SW480 (cell line): ENCODE measurements at regions not wholly inside any gene's neighbourhood (a gene's known extent, or its start where the extent isn't known, plus 50 kb on each side); places are given as distances from the start of the nearest gene placed in this dataset.

ENCODE experiments used
- DNase-seq: peaks from one replicate; pipeline ENCODE4 v3.0.0-alpha.2; 2016; ENCODE audit warnings: low spot score

DNA sequence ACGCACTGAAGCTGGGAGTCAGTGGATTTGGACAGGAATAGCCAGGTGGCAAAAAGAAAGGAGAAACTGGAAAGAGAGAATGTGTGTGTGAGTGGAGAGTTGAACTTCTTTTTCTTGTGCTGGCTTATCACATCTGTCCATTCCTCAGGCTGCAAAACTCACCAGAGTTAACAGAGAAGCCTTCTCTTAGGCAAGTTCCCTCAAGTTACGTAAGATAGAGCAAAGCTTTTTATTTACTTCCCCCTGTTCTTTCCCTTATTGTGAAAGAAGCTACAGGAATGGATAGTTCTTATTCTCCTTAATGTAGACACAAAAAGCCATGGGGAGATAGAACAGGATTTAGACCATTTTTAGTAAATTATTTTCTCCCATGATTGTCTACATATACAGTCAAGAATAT is 188.6 kb downstream of the BMP2 start:
- DNase-seq, result no peak

DNA sequence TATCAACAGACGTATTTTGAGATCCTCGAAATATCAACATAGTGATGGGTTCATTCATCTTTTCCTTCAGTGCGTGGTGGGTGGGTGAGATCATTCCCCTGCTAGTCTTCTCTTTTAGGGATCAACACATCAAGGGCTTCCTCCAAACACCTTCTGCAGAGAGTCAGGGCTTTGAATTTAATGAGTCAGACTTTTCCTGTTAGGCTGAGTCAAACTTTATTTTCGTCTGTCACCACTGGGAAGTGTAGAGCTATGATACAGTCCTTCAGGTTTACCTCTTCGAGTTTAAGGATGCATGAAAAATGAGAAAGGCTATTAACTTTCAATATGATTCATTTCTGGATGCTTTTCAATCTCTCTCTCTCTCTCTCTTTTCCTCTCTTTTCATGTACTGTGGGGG is 189.1 kb downstream of the BMP2 start:
- DNase-seq, result no peak

DNA sequence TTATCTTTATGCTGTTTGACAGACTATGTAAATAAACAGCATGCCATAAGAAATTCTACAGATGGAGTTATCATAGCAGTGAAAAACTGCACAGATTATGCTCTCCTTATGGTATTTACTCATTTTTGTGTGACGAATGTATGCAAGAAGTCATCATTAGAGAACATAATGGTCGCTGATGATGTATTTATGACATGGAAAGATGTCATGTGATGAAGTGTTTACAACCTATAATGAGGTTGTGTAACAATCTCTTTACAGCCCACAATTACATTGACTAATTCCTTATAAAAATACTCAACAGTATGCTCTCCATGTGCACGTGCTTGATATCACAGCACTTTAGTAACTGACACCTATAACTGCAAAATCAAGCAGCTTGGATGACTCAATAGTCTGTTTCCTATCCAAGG is 192.4 kb downstream of the BMP2 start:
- DNase-seq, result no peak

DNA sequence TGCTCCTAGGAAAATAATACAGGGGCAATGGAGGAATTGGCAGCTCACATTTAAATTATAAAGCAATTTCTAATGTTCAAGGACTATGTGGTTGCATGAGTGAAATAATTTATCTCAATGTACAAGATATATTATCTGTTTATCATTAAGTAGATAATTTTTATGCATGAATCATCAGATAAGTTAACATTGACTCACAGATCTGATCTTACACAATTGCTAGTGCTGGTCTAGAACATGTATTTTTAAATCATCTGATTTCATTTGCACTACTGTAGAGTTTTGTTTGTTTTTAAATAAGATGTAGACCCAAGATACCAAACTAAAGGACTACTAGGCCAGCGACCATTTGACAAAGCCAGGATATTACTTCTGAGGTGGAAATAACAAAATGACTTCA is 199.2 kb downstream of the BMP2 start:
- DNase-seq, result no peak

DNA sequence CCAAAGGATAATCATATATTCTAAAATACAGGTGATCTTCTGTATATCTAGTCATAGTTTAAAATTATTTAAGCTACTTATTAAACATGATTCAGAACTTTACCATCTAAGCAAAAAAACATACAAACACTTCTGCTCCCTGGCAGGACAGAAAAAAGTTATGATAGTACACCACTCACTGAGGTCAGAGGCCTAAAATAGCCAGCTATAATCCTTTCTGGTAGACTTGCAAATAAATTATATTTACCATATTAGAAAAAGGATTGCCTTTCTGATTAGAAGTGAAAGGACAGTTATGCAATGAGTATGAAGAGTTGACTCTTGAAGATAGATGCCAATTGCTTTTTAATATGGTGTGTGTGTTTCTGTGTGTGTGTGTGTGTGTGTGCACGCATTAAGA is 207.4 kb downstream of the BMP2 start:
- DNase-seq, result no peak

DNA sequence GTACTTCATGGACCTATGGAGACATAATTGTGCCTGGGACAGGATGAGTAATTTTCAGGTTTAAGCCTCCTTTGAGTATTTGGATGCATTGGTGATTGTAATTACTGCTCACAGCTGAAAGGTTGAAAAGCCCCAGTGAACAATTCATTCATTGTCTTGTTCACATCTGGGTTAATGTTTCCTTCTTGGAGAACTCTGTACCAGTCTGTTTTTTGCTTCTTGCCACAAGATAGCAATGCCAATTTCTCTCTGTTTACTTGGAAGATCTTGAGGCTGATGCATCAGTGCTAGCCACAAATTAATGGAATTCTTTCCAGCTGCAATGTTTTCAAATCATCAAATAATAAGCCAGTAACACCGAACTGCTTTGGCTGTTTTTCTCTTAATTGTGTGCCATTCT is 207.8 kb downstream of the BMP2 start:
- no peak for DNase-seq

DNA sequence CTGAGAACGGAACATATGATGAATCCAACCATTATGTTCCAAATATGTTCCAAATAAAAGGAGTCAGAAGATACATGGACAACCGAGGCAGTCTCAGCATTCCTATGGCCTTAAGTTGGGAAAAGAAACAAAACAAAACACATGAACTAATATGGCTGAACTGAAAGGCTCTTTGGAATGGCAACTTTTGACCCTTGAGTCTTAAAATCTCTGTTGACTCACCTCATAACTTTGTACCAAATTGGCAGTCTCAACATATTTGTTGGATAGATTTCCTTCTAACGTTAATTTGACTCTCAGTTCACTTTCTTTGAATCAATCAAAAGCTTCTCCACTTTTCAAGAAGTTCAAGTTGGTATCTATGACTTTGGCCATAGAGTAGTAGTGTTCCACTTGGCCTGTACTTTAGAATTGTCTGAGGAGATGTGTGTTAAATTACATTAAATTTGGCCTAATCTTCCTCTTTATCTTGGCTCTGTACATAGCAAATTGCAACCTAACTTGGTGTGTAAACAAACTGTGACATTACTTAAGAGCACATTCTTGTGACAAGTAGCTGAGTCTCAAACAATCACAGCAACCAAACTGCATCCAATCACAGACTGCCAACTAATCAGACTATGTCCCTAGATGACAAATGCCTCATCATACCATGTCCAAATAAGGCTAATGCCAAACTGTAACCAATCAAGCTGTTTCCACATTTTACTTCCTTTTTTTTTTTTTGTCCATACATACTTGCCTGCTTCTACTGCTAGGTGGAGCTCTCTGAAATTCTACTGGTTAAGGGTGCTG is 208.8 kb downstream of the BMP2 start:
- DNase-seq, result peak; percentile 4

DNA sequence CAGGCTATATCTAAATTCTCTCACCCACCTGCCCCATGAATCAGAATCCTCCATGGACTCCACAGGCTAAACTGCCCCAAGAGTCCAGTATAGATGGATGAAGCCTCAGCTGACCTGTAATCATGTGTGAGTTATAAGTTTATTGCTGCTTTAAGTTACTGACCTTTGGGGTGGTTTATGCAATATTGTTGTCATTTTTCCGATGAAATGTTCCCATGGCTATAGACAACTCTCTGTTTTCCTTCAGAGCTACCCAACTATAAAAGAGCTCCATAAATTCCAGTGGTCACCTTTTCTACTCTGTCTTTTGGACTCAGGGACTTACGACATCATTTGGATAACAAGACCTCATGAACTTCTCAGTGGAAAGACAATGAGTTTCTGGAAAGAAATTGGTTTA is 212.1 kb downstream of the BMP2 start:
- DNase-seq, result no peak

DNA sequence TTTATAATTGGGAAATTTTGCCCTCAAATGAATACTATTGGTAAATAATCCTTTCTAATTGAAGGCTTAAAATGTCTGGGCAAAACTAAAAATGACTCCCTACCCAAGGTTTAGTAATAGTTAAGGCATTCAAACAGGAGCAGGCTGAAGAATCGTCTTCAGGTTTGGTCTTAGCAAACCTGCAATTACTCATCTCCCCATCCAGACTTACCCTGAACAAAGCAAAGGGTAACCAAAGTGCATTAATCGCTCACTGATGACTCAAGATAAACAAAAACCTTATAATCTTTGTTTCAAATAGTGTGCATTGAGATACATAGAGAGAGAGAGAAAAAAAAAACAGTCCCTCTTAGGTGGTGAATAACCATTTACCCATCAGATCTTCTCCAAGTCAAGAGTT is 225.5 kb downstream of the BMP2 start:
- DNase-seq, result no peak

DNA sequence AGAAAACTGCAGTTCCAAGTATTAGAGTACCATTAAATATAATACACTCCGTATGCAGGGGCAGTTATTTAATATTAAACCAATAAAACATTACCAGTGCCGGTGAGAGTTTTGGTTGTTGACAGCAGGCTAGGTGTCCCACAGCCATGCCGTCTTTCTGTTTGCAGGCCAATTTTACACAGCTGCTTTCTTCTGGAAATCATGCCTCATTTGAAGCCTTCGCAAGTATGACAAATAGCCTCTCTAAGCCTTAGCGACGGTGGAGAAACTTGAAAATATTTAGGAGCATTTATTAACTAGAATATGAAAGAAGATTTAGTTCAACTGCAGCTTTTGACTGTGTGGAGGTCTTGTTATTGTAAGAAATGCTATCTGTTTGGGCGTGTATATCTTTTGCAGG is 226.0 kb downstream of the BMP2 start:
- no peak for DNase-seq

DNA sequence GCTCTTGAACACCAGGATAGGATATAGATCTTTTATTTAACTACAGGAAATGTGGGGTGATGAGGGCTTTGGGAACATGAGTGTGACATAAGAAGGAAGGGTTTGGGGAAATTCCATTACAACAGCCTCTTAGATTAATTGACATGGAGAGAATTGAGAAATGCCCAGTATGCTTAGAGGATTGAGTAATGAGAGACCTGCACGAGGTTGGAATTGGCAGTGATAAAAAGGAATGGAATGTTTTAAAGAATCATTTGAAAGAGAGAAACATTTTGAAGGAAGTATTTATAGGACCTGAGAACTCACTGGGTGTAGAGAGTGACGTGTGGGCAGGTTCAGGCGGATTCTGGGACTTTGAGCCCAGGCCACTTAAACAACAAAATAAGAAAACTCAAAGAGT is 227.0 kb downstream of the BMP2 start:
- no peak for DNase-seq

DNA sequence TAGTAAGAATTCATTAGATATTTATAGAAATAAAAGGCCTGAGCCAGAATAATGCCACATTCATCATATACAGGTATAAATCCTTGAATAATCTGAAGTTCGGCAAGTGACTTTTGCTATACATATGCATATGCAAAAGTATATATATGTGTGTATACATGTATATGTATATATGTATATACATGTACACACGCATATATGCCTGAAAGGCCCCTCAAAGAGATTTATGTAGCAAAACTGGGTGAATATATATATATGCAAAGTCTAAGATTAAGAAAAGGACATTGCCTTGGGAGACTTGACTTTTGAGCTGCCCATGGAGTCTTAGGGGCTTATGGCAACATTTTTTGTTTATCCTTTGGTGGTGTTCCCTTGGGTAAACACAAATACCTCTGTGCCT is 231.4 kb downstream of the BMP2 start:
- no peak for DNase-seq

DNA sequence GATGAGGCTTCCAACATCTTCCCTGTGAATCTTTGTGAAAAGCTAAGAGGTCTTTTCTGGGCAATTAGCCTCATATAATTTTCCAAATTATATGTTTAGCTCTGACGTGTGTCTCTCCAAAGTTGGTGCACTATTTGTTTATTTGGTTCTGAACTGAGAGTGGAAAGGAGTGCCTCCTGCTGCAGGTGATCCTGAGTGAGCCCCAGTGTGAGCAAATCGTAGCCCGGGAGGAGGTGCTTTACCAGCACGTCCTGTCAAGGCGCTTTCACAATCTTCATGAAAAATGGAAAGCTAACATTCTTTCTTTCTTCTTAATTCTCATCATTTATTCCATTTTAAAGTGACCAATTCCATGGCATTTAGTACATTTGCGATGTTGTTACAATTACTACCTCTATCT is 231.9 kb downstream of the BMP2 start:
- no peak for DNase-seq

DNA sequence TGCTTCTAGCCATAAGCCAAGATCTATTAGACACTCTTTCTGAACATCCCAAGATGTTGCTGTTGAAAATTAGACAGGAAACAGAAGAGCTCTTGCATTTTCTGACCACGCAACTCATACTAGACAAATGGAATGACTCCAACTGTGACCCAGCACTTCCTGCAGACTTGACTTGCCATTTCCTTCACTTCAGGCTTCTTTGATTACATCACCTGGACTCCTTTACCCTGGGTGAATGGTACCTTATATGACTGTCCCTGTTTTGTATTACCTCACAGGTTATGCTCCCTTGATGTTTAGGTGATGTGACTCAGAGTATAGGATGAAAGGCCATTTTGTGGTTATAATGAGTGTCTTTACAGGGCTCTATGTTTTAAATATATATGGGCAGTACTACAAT is 236.1 kb downstream of the BMP2 start:
- DNase-seq, result peak; percentile 13

DNA sequence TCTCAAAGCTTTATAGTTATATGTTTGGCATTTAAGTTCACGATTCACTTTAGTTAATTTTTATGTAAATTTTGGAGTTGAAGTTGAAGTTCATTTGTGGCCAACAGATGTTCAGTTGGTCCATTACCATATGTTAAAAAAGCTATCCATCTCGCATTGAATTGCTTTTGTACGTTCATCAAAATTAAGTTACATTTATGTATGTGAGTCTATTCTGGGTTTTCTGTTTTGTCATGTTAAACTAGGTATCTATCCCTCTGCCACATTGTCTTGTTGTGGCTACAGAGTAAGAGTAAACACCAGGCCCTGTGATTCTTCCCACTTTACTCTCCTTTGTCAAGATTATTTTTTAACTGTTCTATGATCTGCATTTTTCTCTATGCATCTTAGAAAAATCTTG is 237.3 kb downstream of the BMP2 start:
- no peak for DNase-seq

DNA sequence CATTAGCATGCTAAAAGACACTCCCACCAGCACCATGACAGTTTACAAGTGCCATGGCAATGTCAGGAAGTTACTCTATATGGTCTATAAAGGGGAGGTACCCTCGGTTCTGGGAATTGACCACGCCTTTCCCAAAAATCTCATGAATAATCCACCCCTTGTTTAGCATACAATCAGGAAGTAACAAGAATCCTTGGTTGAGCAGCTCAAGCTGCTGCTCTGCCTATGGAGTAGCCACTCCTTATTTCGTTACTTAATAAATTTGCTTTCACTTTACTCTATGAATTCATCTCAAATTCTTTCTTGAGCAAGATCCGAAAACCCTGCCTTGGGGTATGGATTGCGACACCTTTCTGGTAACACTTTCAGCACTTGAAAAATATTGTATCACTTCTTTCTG is 243.0 kb downstream of the BMP2 start:
- DNase-seq, result no peak

DNA sequence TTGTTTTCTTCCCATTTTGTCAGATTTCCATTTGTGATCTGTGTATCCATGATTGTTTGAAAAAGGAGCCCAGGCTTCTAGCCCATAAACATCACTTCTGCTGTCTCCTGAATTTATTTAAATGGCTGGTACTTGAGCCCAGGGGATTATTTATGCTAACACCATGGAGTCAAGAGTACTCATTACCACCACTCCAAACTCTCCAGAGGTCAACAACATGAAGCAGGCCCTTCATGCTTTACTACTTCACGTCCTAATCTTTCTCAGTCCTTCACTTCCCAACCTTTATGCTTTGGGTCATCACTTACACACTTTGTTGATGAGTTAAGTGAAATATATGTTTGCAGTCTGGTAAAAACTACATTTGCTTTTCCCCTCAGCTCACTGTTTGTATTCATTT is 247.8 kb downstream of the BMP2 start:
- no peak for DNase-seq

DNA sequence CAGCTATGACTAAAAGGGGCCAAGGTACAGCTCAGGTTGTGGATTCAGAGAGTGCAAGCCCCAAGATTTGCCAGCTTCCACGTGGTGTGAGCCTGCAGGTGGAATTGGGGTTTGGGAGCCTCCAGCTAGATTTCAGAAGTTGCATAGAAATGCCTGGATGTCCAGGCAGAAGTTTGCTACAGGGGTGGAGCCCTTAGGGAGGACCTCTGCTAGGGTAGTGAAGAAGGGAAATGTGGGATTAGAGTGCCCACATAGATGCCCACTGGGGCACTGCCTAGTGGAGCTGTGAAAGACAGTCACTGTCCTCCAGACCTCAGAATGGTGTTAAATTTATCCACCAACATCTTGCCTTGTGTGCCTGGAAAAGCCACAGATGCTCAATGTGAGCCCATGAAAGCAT is 255.1 kb downstream of the BMP2 start:
- no peak for DNase-seq

DNA sequence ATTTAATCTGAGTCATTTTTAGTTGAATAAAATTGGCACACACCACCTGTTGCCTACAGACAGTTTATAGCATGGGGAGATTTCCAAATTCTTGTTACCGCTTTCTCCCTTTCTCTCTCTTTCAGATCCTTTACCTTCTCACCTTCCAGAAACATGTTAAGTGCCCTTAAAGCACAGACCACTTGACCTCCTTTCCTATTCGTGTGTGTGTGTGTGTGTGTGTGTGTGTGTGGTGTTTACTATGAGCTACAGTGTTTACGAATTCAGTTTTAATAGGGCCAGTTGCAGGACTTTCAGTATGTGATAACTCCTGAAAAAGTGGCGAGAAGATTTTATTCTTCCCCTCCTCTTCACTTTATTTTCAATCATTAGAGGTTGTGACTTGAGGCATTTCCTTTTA is 258.1 kb downstream of the BMP2 start:
- DNase-seq, result no peak

DNA sequence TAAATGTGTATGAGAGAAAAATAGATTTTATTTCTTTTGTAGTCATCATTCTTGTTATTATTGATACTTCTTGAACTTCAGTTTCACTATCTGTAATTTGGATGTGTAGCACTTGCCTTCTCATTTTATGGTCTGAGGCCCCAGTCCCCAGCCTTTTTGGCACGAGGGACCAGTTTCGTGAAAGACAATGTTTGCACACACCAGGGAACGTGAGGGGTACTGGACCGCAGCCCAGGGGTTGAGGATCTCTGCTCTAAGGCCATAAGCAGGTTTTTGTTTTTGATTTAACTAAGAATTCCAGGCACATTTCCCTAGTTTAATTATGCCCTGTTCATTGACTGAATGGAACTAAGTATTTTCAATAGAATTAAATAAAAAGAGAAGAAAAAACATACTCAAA is 261.5 kb downstream of the BMP2 start:
- DNase-seq, result no peak

DNA sequence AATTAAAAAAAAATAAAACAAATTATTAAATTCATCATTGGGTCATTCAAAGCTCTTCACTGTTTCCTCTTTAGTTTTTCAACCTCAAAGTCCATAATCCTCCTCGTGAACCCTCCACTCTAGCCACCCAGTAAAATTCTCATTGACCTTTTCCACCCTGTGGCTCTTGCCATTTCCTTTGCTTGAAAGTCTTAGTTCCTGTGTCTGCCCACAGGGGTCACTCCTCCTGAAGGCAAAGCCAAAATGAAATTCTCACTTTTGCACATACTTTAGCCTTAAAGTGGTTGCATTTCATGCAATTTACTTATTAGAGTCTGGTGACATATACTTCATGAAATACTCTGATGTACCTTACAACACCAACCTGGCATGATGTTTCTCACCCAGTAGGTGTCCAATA is 263.7 kb downstream of the BMP2 start:
- no peak for DNase-seq

DNA sequence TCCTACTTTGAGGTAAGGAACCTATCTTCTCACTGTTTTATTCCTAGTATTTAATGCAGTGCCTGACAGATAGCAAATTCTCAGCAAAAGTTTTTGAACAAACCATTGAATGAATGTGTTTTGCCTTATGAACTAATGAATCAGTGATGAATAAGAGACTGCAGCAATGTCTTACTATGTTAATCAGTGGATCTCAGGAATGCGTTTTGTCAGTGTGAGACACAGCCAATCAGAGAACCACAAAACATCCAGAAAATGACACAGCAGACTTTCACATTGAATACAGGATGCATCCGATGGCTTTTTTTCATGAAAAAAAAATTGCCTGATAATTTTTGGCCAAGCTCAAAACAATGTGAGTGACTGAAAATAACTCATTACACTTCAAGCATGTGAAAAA is 270.5 kb downstream of the BMP2 start:
- DNase-seq, result no peak

DNA sequence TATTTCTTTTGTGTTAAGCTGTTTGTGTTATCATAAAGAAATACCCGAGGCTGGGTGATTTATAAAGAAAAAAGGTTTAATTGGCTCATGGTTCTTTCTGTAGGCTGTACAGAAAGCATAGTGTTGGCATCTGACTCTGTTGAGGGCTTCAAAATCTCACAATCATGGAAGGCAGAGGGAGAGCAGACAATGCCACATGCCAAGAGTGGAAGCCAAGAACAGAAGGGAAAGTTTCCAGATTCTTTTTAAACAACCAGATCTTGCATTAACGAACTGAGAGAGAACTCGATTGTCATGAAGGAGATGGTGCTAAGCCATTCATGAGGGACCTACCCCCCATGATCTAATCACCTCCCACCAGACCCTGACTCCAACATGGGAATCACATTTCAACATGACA is 290.1 kb downstream of the BMP2 start:
- no peak for DNase-seq

DNA sequence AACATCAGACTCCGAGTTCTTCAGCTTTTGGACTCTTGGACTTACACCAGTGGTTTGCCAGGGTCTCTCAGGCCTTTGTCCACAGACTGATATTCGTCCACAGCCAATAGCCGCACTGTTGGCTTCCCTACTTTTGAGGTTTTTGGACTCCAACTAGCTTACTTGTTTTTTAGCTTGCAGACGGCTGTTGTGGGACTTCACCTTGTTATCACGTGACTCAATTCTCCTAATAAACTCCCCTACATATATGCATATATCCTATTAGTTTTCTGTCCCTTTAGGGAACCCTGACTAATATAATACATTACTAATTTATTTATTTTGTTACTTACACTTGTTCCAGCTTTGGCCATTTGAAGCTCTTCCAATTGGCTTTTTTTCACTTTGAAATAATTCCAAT is 311.3 kb downstream of the BMP2 start:
- no peak for DNase-seq

DNA sequence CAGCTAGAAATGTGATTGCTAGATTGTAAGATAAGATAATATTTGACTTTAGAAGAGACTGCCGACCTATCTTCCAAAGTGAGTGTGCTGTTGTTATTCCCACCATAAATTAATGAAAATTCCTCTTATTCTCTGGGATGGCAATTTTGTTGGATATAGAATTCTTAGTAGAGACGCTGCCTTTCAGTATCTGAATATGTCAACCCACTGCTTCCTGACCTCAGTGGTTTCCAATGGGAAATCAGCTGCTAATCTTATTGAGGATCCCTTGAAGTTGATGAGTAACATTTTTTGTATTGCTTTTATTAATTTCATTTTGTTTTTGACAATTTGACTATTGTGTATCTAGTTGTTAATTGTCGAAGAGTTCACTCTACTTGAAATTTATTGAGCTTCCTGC is 313.0 kb downstream of the BMP2 start:
- no peak for DNase-seq
